ENCODE measurements at regions not wholly inside any gene's neighbourhood (a gene's known extent, or its start where the extent isn't known, plus 50 kb on each side); places are given as distances from the start of the nearest gene placed in this dataset.
A peak's percentile ranks its signal among the peaks of the same experiment; 100 is the strongest.

DNA sequence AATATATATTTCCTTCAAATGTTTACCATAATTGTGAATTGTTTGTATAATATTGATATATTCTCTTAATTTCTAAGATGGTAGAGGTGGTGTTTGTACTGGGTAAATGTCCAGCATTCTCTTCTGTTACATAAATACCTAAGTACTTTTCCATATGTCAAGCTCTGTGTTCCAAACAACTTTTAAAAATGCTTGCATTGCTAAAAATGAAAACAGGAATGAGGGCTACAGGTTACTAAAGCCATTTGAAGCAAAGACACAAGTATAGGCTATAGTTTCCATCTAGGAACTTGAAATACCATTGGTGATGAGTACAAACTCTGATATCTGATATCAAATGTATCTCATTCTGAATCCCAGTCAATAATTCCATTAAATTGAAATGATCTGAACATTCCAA, 233.6 kb upstream of the SORCS1 start:
- no peak for DNase-seq

DNA sequence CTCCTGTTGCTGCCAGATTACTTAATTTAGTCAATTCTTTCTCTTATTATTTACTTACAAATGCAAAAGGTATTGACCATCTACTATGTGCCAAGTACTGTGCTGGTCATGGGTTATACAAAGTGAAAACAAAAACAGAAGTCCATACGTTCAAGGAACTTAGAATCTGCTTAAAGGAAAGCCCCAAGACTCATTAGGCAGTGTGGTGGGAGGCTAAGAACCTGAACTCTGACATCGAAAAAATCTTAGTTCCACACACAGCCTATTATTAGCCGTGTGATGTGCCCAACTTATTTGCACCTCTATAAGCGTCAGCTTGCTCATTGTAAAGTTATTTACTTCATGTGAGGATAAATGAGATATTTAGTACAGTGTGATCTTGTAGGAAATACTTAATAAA, 227.4 kb upstream of the SORCS1 start:
- no peak for DNase-seq

DNA sequence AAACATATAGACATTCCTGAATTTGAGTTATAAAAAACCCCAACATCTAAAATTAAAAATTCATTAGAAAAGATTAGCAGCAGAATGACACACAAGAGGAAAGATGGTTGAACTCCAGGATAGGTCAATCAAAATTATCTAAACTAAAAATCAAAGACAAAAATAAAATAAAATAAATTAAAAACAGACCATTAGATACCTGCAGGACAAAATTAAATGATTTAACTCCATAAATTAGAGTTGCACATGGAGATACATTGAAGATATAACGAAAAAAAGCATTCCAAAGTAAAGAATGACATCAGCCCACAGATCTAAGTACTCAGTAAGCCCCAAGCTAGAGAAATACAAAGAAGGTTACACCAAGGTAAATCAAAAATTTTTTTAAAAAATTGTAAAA, 226.1 kb upstream of the SORCS1 start:
- DNase-seq: no peak

DNA sequence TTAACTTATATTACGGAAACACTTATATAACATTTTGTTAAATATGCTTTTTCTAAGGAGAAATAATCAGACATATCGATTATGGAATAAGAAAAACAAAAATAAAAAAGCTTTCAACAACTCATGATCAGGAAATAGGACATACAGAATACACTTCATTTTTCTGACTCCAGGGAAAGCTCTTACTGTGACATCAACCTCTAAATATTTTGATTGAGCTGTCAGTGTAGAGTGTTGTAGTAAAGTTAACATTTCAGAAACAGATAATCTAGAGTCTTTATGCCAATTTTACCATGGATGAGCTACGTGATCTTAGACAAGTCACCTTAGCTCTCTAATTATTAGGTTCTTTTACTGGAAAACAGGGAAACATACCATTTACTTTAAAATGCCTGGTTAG, 218.9 kb upstream of the SORCS1 start:
- DNase-seq: no peak

DNA sequence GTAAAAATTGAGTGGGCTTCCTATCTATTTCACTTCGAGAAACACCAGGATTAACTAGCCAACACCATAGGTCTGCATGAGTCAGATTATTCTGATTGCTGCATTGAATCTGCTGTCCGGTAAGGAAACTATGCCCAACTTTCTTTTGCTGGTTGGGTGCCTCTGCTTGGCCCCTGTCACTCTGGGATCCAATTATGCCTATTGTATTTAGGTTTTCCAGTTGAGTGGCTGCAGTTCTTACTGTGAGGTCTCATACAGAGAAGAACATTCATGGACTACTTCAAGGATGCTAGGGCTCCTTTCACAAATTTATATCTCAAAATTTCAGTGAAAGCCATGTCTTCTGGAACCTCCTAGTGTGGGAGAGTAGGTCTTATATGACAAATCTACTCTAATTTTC, 215.1 kb upstream of the SORCS1 start:
- DNase-seq: peak; percentile 79

DNA sequence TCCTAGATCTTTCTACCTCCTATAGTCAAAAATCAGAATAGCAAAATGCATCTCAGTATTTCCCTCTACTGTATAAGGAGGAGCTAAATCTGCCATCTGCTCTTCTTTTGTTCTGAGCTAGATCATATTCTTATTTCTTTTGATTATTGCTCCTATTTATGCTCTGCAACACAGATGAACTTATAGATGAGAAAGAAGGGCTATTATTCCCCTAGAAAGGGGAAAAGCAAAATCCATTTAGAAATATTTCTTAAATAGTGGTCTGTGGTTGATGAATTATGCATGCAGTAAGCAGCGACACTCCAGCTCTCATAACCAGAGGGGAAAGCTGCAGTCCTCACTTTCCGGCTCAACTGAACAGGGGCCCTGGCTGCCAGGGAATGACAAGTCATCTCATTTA, 207.3 kb upstream of the SORCS1 start:
- peak; percentile 39 for DNase-seq

DNA sequence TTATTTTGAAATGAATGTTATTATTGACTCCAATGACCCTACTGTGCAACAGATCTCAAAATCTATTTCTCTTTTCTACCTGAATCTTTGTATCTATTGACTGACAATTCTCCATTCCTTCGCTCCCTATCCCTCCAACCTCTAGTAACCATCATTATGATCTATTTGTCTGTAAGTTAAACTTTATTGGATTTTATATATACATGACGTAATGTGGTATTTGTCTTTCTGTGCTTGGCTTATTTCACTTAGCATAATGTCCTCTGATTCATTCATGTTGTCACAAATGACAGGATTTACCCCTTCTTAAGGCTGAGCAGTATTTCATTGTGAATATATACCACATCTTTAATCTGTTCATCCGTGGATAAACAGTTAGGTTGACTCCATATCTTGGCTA, 200.4 kb upstream of the SORCS1 start:
- no peak for DNase-seq

DNA sequence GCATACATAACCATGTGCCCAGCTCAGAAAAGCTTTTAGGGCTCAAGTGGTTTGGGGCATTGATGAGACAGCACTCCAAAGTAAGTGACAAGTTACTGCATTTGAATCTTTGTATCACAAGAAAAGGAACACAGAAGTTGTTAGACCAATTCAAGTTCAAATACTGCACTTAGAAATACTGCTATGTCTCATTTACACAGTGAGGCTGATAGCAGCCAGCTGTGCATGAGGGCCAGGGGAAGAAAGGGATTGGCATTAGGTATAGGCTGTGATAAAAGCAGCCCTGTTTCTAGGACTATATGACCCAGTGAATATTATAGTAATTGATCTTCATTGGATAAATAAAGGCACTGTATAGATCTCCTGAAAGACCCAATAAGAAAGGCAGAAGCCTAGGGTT, 197.8 kb upstream of the SORCS1 start:
- no peak for DNase-seq

DNA sequence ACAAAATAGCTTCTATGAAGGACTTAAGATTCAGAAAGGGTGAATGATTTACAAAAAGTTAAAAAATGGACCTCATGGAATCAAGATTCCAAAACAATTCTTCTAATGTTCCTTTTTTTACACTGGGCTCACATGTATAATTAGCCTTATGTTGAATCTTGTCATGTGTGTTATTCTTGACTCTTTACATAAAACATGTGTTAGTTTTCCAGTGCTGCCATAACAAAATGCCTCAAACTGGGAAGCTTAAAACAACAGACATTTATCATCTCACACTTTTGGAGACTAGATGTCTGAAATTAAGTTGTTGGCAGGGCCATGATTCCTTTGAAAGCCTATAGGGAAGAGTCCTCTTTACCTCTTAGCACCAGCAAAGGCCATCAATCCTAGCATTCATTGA, 192.5 kb upstream of the SORCS1 start:
- DNase-seq: no peak

DNA sequence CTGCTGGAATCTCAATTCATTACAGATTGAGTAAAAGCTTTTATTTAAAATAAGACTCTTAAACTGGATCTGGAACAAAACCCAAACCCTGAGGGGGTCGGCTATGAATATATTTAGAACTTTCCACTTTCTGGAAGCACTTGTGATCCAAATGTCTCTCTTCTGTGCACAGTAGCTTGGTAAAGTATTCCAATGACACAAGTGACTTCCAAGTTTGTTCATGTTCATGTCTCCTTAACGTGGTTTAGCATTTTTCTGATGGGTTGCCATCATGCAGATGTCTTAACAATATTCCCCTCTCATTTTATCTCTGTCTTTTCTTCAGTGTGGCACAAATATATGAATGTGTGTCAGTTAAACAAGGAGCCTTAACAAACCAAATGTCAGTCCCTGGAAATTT, 191.9 kb upstream of the SORCS1 start:
- no peak for DNase-seq

DNA sequence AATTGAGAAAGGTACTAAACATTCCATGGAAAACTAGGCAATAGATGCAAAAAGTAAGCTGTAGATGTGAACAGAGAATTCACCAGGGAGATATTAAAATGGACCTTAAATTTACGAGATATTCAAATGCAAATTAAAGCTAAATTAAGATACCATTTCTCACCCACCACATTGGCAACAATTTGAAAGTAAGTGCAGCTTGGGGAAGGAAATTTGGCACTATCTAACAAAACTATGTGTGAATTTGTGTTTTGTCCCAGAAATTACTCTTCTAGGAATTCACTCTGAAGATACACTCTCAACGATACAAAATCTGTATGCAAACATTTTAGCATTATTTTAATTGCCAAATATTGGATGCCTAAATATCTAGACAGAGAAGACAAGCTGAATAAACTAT, 178.2 kb upstream of the SORCS1 start:
- DNase-seq: no peak

DNA sequence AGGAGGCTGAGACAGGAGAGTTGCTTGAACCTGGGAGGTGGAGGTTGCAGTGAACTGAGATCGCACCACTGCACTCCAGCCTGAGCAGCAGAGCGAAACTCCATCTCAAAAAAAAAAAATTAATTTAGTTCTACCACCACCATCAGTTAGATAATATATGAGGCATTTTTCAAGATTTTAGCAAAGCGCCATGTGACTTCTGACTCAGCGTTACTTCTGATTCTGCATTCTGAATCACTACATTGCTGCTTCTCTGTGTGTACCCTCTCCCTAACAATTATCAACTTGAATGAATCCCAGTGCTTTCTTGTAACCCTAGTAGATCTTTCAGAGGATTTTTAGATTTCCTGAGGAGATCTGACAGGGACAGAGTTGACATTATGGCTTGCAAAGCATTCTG, 176.8 kb upstream of the SORCS1 start:
- DNase-seq: no peak

DNA sequence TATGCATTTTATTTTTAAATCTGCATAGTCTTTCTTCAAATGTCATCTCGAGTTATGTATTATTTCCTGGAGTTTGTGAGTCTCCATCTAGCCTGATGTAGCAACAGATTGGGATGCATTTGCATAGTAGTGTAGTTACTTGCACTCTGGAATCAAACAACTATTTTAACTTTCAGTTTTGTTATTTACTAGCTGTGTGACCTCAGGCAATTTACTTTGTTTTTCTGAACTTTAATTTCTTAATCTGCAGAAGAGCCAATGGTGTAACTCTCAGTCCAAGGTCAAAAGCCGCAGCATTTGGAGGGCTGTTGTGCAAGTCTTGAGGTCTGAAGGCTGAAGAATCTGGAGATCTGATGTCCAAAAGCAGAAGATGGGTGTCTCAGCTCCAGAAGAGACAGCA, 175.8 kb upstream of the SORCS1 start:
- DNase-seq: no peak

DNA sequence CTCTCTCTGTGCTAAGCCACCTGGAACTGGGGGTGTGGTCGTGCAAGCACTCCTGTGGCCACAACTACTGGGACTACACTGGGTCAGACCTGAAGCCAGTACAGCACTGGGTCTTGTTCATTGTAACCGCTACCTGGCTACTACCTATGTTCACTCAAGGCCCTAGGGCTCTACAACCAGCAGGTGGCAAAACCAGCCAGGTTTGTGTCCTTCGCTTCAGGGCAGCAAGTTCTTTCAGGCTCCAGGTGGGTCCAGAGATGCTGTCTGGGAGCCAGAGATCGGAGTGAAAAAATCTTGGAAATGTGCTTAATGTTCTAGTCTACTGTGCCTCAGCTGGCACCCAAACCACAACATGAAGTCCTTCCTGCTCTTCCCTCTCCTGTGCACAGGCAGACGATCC, 171.6 kb upstream of the SORCS1 start:
- no peak for DNase-seq

DNA sequence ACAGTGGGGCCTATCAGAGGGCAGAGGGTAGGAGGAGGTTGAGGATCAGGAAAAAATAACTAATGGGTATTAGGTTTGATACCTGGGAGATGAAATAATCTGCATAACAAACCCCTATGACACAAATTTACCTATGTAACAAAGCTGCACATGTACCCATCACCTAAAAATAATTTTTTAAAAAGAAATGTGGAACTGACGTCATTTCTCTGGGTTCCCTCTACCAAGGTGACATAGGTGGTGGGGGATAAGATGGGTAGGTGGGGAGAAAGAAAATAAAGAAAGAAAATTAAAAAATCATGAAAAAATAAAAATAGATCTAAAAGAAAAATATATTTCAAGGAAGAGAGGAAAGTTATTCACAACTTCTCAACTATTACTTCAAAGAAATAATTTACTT, 153.1 kb upstream of the SORCS1 start:
- DNase-seq: no peak

DNA sequence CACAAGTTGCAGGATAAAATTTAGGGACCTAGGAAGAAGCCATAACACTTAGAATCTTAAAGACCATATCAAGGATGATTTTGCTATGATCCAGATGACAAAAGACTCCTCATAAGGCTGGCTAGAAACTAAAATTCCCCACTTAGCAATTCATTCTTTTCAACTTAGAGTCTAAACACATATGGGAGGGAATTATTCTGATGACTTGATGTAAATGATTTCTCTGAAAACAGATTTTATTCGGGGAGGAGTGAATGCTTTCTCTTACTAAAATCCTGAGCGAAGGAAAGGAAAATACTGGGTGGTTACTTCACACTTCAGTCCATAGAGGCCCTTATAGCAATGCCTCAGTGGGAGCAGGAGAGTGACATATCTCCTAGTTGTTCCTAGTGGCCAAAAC, 138.7 kb upstream of the SORCS1 start:
- DNase-seq: no peak

DNA sequence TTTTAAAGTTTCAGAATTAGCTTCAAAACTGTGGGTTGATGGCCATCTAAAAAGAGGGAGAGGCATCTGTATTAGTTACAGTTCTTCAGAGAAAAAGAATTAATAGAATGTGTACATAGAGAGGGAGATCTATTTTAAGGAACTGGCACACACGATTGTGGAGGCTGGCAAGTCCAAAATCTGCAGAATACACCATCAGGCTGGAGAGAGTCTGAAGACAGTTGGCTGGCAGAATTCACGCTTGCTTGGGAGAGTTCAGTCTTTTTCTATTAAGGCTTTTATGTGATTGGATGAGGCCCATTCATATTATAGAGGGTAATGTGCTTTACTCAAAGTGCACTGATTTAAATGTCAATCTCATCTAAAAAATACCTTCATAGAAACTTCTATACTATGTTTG, 135.1 kb upstream of the SORCS1 start:
- DNase-seq: no peak

DNA sequence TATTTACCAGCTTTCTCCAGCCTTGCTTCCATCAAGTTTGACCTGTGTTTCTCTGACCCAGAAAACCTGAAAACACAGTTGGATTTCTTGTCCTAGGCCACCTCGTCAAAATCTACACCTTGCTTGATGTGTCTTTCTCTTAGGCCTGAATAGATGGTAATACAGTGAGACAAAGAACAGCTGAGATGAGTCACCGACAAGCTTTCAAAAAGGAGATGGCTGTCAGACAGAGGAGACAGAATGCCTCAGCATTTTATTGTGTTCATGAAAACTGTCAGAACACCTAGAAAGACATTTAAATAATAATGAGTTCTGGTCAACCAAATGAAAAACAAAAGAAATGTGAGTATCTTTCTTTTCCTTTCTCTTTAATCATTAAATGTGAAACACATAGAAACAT, 119.7 kb upstream of the SORCS1 start:
- DNase-seq: no peak

DNA sequence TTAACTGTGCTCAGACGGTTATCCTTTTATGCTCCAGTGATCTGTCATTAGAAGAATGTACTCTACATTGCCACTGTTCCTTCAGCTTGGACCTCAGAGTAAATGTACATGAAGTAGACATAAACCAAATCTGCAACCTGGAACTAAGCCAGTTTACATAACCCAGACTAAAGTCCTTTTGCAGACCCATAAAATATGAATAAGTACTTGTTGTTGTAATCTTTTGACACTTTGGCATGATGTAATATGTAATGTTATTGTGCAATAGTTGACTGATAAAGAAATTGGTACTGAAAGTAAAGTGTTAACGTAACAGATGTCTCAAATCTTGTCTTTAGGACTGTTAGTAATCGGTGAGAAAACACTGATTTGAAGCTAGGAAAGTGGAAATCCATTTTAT, 115.8 kb upstream of the SORCS1 start:
- DNase-seq: no peak

DNA sequence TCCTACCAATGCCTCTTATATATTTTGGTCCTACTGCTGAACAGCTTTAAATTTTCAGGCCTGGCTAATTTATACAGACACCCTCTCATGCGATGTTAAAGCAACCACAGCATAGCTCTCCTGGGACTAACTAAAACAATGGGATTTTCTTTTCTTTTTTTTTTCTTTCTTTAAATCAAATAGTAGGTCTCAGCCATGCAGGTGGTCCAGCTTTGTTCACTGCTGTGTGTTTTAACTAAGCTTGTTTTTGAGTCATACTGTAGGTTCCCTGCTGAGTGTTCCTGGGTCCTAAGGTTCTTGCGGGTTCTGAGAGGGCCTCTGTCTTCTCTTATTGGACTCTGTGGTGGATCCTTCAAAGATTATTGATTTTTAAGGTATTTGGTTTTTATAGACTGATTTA, 113.1 kb upstream of the SORCS1 start:
- no peak for DNase-seq

DNA sequence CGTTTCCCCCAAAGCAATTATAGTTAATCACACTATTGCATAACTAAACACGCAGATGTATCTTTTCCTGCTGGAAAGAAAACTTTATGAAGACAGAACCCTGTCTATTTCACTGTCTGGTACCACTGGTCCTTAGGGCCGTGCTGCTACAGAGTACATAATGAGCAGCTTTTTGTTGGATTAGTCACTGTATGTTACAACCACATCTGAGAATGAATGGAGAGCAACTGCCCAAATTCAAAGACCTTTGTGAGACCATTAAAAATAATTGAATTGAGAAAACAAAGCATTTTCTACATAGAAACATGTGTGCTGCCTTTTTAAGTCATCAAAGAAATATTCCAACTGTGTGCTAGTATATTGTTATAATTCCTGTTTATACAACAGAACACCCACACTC, 111.3 kb upstream of the SORCS1 start:
- DNase-seq: no peak

DNA sequence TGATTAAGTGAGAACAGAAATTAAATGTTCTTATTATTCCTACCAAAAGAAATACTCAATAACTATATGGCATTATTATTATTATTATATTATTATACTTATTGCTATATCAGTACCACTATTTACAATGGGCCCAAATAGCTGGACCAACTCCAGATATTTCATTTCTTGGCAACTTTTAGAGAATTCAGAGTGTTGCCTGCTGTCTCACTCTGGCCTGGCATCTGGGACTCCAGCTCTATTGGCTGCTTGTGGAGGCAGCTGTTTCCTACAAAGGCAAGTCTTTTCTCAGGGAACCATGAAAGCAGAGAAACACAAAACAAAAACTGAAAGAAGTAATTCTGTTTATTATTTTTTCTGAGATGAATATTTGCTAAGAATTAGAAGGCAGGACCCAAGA, 105.1 kb upstream of the SORCS1 start:
- no peak for DNase-seq

DNA sequence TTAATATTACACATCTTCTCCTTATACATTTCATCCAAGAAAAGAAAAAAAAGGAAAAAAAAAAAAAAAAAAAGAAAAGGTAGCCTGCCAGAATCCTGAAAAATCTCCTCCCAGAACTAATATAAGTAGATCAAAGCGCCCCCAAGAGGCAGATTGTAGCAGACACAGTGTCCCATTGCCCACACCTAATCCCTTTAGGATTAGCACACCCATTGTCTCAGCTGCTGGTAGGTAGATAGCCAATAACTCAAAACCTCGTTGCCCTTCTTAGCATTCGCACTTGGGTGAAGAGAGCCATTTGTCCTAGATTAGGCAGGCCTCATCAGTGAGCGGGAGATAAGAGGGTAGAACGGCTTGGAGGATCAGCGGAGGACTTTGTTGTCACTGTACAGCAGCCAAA, 100.2 kb upstream of the SORCS1 start:
- DNase-seq: no peak

DNA sequence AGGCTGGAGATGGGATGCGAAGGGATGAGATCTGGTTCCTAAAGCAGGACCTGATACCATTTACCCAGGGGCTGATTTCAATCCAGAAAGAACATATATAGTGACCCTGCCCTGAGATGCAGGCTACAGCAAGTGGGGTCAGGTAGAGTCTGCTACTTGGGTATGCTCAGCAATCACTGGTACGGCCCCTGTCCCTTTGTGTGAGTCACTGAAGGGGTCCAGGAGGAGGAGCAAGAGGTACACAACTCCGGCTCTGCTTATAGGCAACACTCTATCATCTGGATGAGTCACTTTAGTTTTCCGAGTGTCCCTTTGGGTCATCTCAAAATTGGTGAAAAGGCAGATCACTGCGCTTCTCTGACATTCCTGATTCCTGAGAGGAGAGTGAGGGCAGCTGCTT, 79.6 kb upstream of the SORCS1 start:
- DNase-seq: no peak

DNA sequence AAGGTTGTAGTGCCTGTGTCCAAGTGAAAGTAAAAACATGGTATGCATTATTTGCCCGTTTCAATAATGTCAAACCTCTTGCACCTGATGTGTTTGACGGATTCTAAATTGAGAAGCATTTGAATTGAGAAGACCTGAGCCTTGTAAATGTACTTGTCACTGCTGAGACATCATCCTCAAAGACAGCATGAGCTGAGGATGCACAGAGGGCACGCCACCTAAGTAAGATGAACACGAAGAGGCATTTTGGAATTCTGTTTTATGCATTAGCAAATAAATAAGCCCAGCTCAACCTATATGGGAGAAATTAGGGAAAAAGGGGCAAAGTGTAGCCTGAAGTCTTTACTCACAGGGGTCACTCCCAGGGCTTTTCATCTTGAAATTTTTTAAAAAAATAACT, 73.8 kb upstream of the SORCS1 start:
- peak; percentile 3 for DNase-seq

DNA sequence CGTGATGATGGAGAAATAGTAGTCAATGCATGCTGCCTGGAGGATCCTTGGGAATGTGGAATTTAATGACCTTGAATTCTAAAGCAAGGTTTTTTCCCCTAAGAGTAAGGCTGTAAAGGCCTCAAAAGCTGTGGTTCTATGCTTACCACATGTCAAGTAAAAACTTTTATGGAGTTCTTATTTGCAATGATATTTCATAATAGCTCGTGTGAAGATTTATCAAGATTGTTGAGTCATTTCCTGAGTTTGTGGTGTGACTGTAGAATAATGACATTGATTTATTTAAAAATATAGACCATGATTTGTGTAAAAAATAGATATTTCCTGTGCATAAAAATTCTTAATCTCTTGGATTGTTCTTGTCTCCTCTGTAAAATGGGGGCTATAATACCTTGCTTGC, 67.5 kb upstream of the SORCS1 start:
- DNase-seq: no peak

DNA sequence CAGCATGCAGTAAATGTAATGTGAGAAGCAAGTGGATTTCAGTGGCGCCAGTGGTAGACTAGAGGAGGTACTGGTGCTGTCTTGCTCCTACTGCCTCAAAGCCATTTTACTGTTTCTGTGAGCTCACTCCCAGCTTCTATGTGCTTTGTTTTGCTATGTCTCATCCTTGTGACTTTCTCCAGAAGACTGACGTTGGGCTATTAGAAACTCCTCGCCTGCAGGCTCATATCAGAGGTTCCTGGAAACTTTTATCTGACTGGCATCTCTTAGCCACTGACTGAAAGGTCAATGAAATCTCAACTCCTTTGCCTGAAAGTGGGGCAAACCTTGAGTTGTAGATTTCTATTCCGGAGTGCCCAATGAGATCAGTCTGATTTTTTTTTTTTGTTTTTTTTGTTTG, 66.4 kb upstream of the SORCS1 start:
- no peak for DNase-seq

Measured in eye (tissue), 1 donor.